Right lobe of liver (tissue), 6 donors: ENCODE measurements at regions not wholly inside any gene's neighbourhood (a gene's known extent, or its start where the extent isn't known, plus 50 kb on each side); places are given as distances from the start of the nearest gene placed in this dataset.

Experiments used
- ATAC-seq, 4 donors: fragments of 200-7000 bp; cut with Tn5 transposase; one replicate each; pipeline ENCODE4 v1.9.1; 2020; ENCODE audit warnings: mild to moderate bottlenecking in 4 of 4, moderate library complexity in 4 of 4
- DNase-seq, 3 donors: peaks; one replicate each; pipeline ENCODE4 v3.0.0-alpha.2; 2020
- H3K27ac ChIP-seq, 3 donors: fragments of 200-600 bp; one replicate each; pipeline ENCODE4 v1.8.0; 2022
- H3K27me3 ChIP-seq, 2 donors: fragments of 200-600 bp; one replicate each; pipeline ENCODE4 v1.8.0; 2022
- H3K36me3 ChIP-seq, 4 donors: fragments of 200-600 bp; sonication (generic) in 1 of 4; one replicate each; pipeline versions ENCODE4 v1.5.1 to v1.8.0; 2017 to 2022; ENCODE audit warnings: control low read depth in 1 of 4
- H3K4me1 ChIP-seq, 4 donors: fragments of 200-600 bp; sonication (generic) in 1 of 4; one replicate each; pipeline versions ENCODE4 v1.5.1 to v1.8.0; 2017 to 2022; ENCODE audit warnings: control low read depth in 1 of 4
- H3K4me3 ChIP-seq, 3 donors: fragments of 200-600 bp; one replicate each; pipeline ENCODE4 v1.8.0; 2022
- H3K9me3 ChIP-seq, 4 donors: fragments of 200-600 bp; sonication (generic) in 1 of 4; one replicate each; pipeline versions ENCODE4 v1.5.1 to v1.8.0; 2017 to 2022; ENCODE audit warnings: control low read depth in 1 of 4
- CTCF ChIP-seq, 4 donors: fragments of 200-600 bp in 3 of 4; fragments of 450-650 bp in 1 of 4; IDR thresholded peaks; one replicate each; pipeline versions ENCODE4 v1.5.1 to v1.8.0; 2016 to 2022; ENCODE audit warnings: antibody characterized with exemption in 4 of 4, mild to moderate bottlenecking in 2 of 4
- POLR2A ChIP-seq: fragments of 450-650 bp; IDR thresholded peaks from one replicate; pipeline ENCODE4 v1.6.1; 2017; ENCODE audit warnings: antibody characterized with exemption, mild to moderate bottlenecking
- WGBS: methylation state at CpG from one replicate; pipeline ENCODE4 v1.1.6; 2018; ENCODE audit warnings: low coverage, low lambda C conversion rate; ENCODE audit not compliant: insufficient coverage; ENCODE audit errors: missing lambda C conversion rate; 5-methylcytosine and 5-hydroxymethylcytosine counted together
- intact Hi-C, 2 donors: fragments of 100-400 bp; cut with DNase I; formaldehyde crosslinking; loops; one replicate each; pipeline versions ENCODE4 v1.11.2 to v1.14.1; 2022
- donor health status: DM: no; HTN: yes; CAD: no.
- donor health status: DM: no; HTN: no; CAD: no.
- donor health status: DM: no; HTN: no; CAD: no.
- donor health status: DM: no; HTN: yes; CAD: no.
- donor health status: DM: no; HTN: yes; CAD: no.

DNA sequence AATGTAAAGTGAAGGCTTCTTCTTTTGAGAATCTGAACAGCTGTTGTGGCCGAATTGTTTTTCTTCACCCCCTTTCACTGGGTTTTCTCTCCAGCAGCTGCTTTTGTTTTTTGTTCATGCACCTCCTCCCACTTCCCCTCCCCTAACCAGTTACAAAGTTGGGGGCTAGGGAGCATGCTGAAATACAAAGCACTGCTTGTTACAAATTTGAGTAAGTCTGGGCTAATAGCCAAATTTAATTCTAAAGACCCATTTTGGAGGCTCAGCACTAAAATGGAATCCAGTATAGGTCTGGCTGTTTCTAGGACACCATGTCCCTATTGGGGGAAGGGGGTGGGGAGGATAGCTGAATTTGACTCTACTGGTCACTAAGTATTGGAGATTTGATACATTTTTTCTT lies 89.2 kb upstream of the GPM6B start:
- 13% methylated on average over 1 of the region's 1 CpG for WGBS
- TF ChIP-seq CTCF (IDR thresholded peaks at IDR 0.05): no peak
- no peak for TF ChIP-seq POLR2A
- DNase-seq: no peak
- Histone ChIP-seq H3K9me3 (no peaks in the 10 kb centered on the region), H3K4me1 (no peaks in the 10 kb centered on the region), H3K36me3 (no peaks in the 10 kb centered on the region), H3K27me3 (no peaks in the 10 kb centered on the region), H3K27ac (no peak overlapping the region), H3K4me3 (no peak overlapping the region)
- no peak for ATAC-seq
- intact Hi-C loops: no loop called here

DNA sequence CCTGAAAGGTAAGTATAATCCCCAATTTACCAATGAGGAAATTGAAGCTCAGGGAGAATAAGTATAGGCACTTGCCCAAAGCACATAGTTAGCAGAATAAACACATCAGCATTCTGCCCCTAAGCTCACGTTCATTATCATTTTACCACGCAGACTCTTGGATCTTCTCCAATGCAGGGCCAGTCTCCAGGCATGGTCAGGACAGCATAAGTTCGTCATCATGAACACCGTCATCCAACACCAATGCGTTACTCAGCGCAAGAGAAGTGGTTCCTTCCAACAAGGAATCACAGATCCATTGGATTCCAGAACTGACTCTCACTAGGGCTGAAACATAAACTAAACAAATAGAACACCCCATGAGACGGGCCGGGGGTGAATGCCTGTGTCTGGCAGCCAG lies 86.5 kb upstream of the GPM6B start:
- TF ChIP-seq POLR2A: no peak
- no peak for TF ChIP-seq CTCF (IDR thresholded peaks at IDR 0.05)
- Histone ChIP-seq H3K4me1 (no peaks in the 10 kb centered on the region), H3K4me3 (no peak overlapping the region), H3K27me3 (no peaks in the 10 kb centered on the region), H3K9me3 (no peaks in the 10 kb centered on the region), H3K27ac (no peak overlapping the region), H3K36me3 (no peaks in the 10 kb centered on the region)
- no peak for DNase-seq
- ATAC-seq: no peak
- 70% methylated on average over 8 of the region's 8 CpGs for WGBS
- intact Hi-C loops: no loop called here

DNA sequence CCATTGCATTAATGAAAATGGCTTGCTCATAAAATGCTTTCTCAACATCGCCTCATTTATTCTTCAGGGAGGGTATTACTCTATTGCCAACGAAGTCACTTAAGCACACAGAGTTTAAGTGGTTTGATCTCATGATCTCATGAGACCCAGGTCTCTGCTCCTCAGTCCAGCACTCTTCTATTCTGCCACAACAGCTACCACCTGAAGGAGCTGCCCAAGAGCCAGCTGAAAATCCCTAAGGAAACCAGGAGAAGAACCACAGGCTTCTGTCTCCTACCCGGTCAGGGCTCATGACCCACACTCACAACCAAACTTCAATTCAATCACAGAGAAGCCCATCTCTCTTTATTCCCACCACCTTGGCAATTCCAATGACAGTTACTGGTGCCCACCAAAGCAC lies 85.5 kb upstream of the GPM6B start:
- no peak for ATAC-seq
- intact Hi-C loops: no loop called here
- TF ChIP-seq CTCF (IDR thresholded peaks at IDR 0.05) (no peak), POLR2A (no peak)
- DNase-seq: no peak
- Histone ChIP-seq H3K9me3 (no peaks in the 10 kb centered on the region), H3K4me3 (no peak overlapping the region), H3K27ac (no peak overlapping the region), H3K4me1 (no peaks in the 10 kb centered on the region), H3K36me3 (no peaks in the 10 kb centered on the region), H3K27me3 (no peaks in the 10 kb centered on the region)
- WGBS: 83% methylated on average over 3 of the region's 3 CpGs

GRCh38 chrX:13901354-13901753 lies 84.5 kb upstream of the GPM6B start:
- TF ChIP-seq CTCF (IDR thresholded peaks at IDR 0.05) (no peak), POLR2A (no peak)
- intact Hi-C loops: no loop called here
- Histone ChIP-seq H3K9me3 (no peaks in the 10 kb centered on the region), H3K27ac (no peak overlapping the region), H3K27me3 (no peaks in the 10 kb centered on the region), H3K36me3 (no peaks in the 10 kb centered on the region), H3K4me1 (no peaks in the 10 kb centered on the region), H3K4me3 (no peak overlapping the region)
- ATAC-seq (no peak), DNase-seq (no peak)
- WGBS: 31% methylated on average over 1 of the region's 2 CpGs

GRCh38 chrX:13900351-13900750 lies 83.5 kb upstream of the GPM6B start:
- no peak for DNase-seq
- Histone ChIP-seq H3K4me3 (no peak overlapping the region), H3K4me1 (no peaks in the 10 kb centered on the region), H3K27me3 (no peaks in the 10 kb centered on the region), H3K9me3 (no peaks in the 10 kb centered on the region), H3K36me3 (no peaks in the 10 kb centered on the region), H3K27ac (no peak overlapping the region)
- intact Hi-C loops: no loop called here
- TF ChIP-seq POLR2A: no peak
- 75% methylated on average over 9 of the region's 10 CpGs for WGBS
- no peak for ATAC-seq
